ENCODE measurements at regions not wholly inside any gene's neighbourhood (a gene's known extent, or its start where the extent isn't known, plus 50 kb on each side); places are given as distances from the start of the nearest gene placed in this dataset.

GRCh38 chr12:90098132-90098779 lies 389.6 kb upstream of the ATP2B1 start:
- H3K9ac ChIP-seq (replicated peaks; ENCODE audit: extremely low read depth, insufficient read depth, low read length), result no peak overlapping the region
- H3K4me3 ChIP-seq (replicated peaks in 1 of 3; ENCODE audit: insufficient read depth in 1 of 3, low read depth in 1 of 3, low read length in 3 of 3), result no peak overlapping the region
- FAIRE-seq (no peak), DNase-seq (ENCODE audit: low read depth, low spot score) (no peak)
- H3K36me3 ChIP-seq (ENCODE audit: control insufficient read depth in 2 of 2, extremely low read depth in 1 of 2, insufficient read depth in 2 of 2, low read length in 2 of 2), result no peaks in the 10 kb centered on the region
- dilution Hi-C loops (cut with MboI; ENCODE audit: extremely low pct_ligation_motif_present, low sequenced_read_pairs), result no loop called here
- H3K4me1 ChIP-seq (ENCODE audit: control insufficient read depth, extremely low read depth, insufficient read depth, low read length), result no peaks in the 10 kb centered on the region
- no TSS peak for BruUV-seq (replicated peaks)
- no peaks in the 10 kb centered on the region for H3K27me3 ChIP-seq (ENCODE audit: control insufficient read depth in 2 of 2, insufficient read depth in 2 of 2, low read length in 2 of 2)
- H4K20me1 ChIP-seq (replicated peaks; ENCODE audit: control insufficient read depth, extremely low read depth, insufficient read depth, low read length), result no peaks in the 10 kb centered on the region
- no peaks in the 10 kb centered on the region for H3K9me3 ChIP-seq (replicated peaks; ENCODE audit: control insufficient read depth, insufficient read depth, low read length)
- POLR2A ChIA-PET, result interaction anchor here (0.6 kb wide), 1 partner anchor 12 kb away, joined by 4 read pairs; no protein-coding TSS in a partner anchor
- no peak overlapping the region for H2AFZ ChIP-seq (ENCODE audit: low read depth, low read length)
- H3K79me2 ChIP-seq (ENCODE audit: control insufficient read depth, insufficient read depth, low read length), result no peaks in the 10 kb centered on the region
- CTCF ChIA-PET, result no interaction called here
- H3K9me1 ChIP-seq (replicated peaks; ENCODE audit: control insufficient read depth, extremely low read depth, insufficient read depth, low read length), result no peaks in the 10 kb centered on the region
- intact Hi-C loops (cut with micrococcal nuclease), result no loop called here
- TF ChIP-seq POLR2AphosphoS5 (IDR thresholded peaks at IDR 0.05; ENCODE audit: insufficient read depth, low read depth, low read length) (no peak), JUN (IDR thresholded peaks at IDR 0.05; ENCODE audit: borderline replicate concordance, insufficient read depth, insufficient read length, low read depth) (no peak), FOS (IDR thresholded peaks at IDR 0.05; ENCODE audit: borderline replicate concordance, insufficient read depth, low read length) (no peak), MAX (IDR thresholded peaks at IDR 0.05; ENCODE audit: insufficient read depth, insufficient read length) (no peak), CTCF (IDR thresholded peaks at IDR 0.05; ENCODE audit: extremely low read depth in 1 of 2, insufficient read depth in 1 of 2, low read depth in 1 of 2, low read length in 2 of 2) (no peak), MYC (IDR thresholded peaks at IDR 0.05; ENCODE audit: low read depth, low read length) (no peak), GATA2 (IDR thresholded peaks at IDR 0.05; ENCODE audit: insufficient read depth, insufficient read length, low read depth, low read length) (no peak), EZH2 (IDR thresholded peaks at IDR 0.05; ENCODE audit: borderline replicate concordance, low read depth, low read length, severe bottlenecking) (no peak)
- no peak overlapping the region for H3K27ac ChIP-seq (ENCODE audit: insufficient read depth, low read depth, low read length)
- H3K4me2 ChIP-seq (ENCODE audit: insufficient read depth, low read length), result no peak overlapping the region
